GM21786 (cell line): ENCODE measurements at regions not wholly inside any gene's neighbourhood (a gene's known extent, or its start where the extent isn't known, plus 50 kb on each side); places are given as distances from the start of the nearest gene placed in this dataset.
"Not testable (repeated sequence)": the region's sequence is repeated elsewhere in the genome, so short reads cannot be mapped to it uniquely, and the experiment has no call there.

Source experiments
- ATAC-seq: cut with Tn5 transposase; IDR thresholded peaks from one replicate; pipeline ENCODE4 v1.9.1; 2021; ENCODE audit not compliant: unreplicated experiment

DNA sequence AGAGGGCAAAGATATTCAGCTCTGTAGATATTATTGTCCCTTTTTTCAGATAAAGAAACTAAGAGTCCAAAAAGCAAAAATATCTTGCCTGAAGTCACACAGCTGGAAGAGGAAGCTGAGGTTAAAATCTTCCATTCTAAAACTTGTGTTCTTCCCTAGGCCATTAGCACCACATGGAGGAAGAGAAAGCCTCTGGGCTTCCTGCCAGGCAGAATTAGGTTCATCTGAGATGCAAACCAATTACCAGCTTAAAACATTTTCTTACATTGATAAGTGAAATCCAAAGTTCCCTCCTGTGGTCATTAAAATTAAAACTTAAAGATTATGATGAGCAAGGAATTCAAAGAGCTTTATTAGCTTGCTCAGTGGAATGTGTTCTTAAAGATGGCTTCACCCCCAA is 235.3 kb upstream of the SETMAR start:
- no peak for ATAC-seq

DNA sequence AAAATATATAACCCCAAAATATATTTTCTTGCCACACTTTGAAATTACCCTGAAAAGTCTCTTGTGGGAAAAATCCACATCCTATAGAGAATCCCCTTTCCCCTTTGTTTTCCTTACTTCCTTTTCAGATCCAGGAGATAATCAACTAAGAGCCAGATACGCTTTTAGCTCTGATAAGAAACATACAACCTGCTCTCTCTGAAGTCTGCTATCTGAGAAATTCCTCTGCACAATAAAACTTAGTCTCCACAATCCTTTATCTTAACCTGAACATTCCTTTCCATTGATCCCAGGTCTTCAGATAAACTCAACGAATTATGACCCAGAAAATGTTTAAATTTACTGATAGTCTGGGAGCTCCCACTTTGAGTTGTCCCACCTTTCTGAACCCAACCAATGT is 233.4 kb upstream of the SETMAR start:
- ATAC-seq: no peak

DNA sequence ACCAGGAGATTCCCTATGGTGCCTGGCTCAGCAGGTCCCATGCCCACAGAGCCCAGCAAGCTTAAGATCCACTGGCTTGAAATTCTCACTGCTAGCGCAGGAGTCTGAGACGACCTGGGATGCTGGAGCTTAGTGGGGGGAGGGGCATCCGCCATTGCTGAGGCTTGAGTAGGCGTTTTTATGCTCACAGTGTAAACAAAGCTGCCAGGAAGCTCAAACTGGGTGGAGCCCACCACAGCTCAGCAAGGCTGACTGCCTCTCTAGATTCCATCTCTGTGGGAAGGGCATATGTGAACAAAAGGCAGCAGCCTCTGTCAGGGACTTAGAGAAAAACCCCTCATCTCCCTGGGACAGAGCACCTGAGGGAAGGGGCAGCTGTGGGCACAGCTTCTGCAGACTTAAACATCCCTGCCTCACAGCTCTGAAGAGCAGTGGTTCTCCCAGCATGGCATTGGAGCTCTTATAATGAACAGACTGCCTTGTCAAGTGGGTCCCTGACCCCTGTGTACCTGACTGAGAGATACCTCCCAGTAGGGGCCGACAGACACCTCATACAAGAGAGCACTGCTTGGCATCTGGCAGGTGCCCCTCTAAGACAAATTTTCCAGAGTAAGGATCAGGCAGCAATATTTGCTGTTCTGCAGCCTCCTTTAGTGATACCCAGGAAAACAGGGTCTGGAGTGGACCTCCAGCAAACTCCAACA is 231.5 kb upstream of the SETMAR start:
- ATAC-seq: no peak

DNA sequence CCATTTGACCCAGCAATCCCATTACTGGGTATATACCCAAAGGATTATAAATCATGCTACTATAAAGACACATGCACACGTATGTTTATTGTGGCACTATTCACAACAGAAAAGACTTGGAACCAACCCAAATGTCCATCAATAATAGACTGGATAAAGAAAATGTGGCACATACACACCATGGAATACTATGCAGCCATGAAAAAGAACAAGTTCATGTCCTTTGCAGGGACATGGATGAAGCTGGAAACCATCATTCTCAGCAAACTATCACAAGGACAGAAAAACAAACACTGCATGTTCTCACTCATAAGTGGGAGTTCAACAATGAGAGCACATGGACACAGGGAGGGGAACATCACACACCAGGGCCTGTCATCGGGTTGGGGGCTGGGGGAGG is 225.9 kb upstream of the SETMAR start:
- not testable (repeated sequence) for ATAC-seq

DNA sequence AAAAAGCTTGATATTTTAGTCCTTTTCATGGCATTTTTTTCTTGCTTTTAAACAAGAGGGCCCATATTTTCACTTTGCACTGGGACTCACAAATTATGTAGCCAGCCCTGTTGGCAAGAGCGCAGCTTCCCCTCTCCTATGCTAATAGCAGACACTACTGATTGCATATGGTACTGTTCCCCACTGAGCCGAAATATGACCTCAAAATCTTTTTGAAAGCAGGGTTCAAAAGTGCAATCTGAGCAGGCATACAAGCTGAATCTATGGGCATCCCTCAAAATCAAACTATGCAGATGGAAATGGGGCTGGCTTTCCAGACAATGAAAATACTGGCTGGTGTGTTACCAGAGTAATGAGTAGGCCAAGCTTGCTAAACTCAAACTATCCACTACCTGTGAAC is 225.2 kb upstream of the SETMAR start:
- ATAC-seq: no peak

DNA sequence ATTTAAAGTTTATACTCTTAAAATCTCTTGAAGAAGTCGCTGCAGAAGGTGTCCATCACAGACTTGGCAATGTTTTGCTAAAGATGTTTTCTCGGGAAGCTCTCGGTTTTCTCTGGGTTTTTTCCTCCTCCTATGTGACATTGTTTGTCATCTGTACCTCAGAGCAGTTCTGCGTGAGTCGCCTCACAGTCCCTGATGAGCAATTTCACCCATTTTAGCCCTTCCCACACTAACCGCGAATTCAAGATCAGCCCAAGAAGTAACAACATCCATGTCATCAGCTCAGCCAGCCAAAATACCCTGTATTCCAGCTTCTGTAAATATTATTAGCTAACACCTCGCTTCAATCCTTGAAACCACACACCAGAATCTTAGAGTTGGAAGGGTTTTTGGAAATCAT is 224.3 kb upstream of the SETMAR start:
- peak; percentile 50 for ATAC-seq

DNA sequence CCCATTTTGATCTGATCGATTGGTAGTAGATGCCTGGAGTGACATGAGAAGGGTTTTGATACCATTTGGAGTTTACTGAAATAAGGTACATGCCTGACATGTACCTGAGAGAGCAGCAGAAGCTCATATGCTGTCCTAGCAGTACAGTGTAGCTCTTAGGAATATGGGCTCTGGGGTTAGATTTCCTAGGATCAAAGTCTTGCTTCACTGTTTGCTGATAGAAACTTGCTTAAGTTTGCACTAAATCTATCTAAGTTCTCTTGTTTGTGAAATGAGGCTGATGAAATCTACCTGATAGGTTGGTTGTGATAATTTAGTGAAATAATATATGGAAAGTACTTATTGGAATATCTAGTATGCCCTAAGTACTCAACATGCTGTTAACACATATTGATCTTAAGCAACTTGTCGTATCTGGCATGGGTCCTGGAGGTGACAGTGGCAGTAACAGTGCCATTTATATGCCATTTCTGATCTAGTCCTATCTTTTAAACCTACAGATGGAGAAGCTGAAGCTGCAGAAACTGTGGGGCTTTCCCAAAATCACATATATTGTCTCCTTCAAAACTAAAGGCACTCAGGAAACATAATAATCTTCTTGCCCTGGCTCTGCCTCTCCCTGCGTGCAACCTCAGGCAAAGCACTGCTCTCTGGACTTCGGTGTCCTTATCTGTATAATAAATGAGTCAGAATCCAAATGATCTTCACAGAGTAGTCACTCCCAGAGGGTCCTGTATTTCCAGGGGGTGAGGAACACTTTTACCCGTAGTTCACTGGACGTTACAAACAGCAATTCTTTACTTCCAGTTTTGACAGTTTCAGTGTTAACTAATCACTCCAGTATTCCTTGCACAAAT is 223.6 kb upstream of the SETMAR start:
- peak; percentile 6 for ATAC-seq

DNA sequence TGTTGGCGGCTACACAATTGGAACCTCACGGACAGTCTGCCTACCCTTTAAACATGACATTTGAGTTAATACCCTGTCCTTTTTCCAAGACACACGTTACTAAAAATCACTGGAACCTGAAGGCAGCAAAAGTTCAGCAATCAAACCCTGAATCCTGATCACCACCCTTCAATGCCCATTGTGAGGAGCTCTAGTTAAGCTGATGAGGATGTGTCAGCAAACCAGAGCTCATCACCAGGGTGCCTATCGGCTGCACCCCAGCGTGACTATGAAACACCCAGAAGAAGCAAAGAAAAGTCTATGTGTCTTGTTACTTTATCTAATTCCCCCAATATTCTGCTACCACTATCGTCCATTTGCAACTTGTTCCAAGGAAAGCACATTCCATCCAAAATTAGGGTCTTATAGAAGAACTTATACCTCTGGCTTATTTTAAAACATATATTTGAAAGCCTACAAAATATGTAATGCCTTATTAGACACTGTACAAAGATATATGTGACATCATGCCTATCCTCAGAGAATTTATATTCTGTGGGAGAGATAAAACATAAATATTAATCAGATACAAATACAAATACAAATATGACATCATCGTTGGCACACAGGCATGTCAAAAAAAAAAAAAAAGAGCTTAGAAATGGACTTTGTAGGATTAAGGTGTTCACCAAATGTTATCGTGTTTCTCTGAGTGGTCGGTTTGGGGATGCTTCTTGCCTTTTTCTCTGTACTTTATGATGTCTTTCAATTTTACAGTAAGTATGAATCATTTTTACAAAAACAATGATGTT is 219.7 kb upstream of the SETMAR start:
- no peak for ATAC-seq

DNA sequence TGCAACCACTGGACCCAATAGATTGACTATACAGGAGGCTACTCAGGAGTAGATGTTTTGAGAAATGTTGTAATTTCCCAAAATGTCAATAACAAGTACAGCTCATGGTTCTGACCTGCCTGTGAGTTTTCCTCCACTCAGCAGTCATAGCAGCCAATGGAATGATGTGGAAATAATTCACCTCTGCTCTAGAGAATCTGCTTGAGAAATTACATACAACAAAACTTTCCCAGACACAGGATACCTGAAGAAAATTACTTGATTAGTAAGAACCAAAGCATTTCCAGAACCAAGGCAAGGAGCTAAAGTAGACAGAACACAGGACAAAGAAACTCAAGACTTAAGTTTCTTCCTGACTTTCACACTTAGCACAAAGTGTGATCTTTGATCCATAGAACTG is 218.9 kb upstream of the SETMAR start:
- ATAC-seq: no peak

DNA sequence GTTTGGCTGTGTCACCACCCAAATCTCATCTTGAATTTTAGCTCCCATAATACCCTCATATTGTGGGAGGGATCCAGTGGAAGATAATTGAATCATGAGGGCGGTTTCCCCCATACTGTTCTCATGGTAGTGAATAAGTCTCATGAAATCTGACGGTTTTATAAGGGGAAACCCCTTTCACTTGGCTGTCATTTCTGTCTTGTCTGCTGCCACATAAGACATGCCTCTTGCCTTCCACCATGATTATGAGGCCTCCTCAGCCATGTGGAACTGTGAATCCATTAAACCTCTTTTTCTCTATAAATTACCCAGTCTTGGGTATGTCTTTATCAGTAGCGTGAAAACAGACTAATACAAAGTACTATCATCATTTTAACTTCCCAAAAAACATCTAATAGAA is 216.5 kb upstream of the SETMAR start:
- ATAC-seq: not testable (repeated sequence)

DNA sequence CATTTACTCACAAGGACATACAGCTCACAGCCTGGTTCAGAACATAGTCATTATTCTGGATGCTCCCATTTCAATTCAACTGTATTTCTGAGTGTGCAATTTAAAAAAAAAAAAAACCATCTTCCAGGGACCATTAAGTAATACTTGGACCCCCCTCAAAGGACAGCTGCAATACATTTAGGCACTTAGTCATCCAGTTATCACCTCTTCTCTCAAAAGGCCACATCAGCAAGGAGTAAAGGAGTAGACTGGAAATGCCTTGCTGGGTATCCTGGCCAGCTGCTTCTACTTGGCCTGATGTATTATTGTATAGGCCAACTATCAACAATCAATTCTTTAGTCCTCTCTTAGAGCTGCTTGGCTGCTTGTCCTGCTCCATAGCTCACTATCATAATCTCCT is 211.4 kb upstream of the SETMAR start:
- ATAC-seq: no peak

DNA sequence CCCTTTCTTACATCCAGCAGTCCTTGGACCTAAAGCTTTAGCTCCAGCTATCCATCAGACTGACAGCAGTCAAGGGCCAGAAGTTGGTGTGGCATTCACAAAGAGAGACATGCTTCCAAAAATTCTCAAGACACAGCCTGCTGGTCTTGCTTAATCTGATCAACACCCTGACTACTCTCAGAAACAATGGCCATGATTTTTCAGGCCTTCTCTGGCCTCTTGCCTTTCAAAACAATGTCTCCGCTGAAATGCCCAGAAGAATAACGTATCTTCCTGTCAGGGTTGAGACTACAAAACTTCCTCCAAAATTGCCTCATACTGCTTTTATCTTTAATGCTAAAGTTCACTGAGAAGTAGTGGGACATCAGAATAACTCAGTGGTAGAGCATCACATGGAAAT is 205.4 kb upstream of the SETMAR start:
- ATAC-seq: no peak

DNA sequence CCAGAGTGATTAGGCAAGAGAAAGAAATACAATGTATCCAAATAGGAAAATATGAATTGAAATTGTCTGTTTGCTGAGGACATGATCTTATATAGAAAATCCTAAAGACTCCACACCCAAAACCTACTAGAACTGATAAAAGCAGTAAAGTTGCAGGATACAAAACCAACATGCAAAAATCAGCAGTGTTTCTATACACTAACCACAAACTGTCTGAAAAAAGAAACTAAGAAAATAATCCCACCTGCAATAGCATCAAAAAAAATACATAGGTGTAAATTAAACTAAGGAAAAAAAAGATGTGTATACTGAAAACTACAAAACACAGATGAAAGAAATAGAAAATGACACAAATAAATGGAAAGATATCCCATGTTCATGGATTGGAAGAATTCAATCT is 203.6 kb upstream of the SETMAR start:
- no peak for ATAC-seq

DNA sequence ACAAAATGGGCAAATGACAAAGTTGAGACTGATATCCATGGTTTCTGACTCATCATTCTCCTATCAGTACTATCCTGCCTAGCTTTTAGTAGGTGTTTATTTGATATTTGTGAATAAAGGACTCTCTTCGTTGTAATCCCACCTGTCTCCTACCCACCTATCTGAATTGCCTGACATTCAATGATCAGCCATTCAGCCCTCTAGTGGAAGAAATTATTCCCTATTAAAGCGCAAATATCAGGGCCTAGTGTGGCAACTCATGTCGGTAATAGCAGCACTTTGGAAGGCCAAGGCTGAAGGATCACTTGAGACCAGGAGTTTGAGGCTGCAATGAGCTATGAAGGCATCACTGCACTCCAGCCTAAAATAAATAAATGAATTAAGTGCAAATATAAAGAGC is 195.7 kb upstream of the SETMAR start:
- ATAC-seq: no peak

DNA sequence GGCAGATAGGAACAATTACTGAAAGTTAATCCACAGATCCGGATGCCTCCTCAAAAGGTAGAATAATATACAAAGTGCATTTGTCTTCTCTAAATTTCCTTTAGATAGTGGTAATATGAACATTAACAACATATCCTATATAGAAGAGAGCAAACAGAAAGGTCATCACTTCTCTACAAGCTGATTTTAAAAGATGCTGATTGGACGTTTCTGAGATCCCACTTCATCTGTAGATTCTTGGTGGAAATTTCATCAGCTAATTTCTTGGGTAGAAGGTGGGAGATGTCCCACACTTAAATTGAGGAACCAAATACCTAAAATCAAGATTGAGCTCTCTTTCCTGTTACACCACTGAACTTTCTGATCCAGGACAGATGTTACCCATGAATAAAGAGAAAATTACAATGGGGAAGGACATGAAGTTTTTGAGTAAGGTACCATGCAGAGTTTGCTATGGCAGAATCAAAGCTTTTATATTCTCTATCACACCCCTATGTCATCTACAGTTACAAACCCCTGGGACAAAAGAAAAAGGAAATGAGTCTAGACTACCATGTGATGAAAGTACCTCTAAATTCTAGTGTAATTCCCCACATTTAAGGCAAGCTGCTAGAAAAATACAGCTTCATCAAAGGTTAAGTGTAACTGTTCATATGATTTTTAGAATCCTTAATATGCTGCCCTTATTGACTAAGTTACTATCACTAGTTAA is 189.2 kb upstream of the SETMAR start:
- no peak for ATAC-seq

DNA sequence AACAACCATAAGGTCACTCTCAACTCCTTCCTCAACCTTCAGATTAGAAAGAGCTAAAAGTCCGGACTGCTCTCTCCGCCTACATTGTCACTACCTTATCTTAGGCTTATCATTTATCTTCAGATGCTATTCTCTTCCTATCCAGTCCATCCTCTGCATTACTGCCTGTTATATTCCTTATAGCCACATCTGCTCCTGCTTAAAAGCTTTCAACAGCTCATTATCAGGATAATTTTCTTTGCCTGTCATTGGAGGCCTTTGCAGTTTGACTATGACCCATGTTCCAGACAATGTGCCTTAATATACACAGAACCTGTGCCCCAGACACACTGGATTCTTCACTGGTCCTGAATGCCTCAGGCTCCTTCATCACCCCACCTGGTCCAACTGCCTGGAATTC is 184.1 kb upstream of the SETMAR start:
- ATAC-seq: no peak

DNA sequence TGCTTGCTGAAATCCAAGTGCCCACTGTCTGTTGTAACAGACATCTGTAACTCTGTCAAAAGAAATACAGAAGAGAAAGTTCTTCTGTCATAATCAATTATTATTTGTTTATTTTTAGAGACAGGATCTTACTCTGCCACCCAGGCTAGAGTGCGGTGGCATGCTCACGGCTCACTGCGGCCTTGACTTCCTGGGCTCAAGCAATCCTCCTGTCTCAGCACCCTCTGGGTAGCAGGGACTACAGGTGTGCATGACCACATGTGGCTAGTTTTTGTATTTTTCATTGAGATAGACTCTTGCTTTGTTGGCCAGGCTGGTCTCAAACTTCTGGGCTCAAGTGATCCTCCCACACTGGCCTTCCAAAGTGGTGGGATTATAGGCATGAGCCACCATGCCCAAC is 177.6 kb upstream of the SETMAR start:
- ATAC-seq: no peak

DNA sequence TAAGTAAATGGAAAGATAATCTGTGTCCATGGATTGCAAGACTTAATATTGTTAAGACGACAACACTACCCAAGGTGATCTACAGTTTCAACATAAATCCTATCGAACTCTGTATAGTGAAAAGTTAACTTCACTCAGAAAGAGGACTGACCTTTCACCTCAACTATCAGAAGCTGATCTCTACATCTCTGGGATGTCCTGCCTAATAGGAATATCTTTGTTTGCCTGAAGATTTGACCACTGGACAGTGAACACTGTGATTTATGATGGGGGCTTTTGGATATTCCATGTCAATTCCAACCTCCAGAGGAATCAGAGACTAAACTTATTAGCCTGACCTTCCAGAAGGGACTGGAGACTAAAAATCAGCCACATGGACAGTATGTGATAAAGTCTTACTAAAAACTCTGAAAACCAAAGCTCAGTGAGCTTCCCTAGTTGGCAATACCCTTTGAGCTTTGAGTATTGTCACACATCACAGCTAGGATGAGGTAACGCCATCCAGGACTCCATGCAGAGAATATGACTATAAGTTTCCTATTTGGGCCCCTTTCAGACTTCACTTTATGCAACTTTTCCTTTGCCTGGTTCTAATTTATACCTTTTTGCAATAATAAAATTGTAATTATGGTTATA is 164.9 kb upstream of the SETMAR start:
- no peak for ATAC-seq

DNA sequence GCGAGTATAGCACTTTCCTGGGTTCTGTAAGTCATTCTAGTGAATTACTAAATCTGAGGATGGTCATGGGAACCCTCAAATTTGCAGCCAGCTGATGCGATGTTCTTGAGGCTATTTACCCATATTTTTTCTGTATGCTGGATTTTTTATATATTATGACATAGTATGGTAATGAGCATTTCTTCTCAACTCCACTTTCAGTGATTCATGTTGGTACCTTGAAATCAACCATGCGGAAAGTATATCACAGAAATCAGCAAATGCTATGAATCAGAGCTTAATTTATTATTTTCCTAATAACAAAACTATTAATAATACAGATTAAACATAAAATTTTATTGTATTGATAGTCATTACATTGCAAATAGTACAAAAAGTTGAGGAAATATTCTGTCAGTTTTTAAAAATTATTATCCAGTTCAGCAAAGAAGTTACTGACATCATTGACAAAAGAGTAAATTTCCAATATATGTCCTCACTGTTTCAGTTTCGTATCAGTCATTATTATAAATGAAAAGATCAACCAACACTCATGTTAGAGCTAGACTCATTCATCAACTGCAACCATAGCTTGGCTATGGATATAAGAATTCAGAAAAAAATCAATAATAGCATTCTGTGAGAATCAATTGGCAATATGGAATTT is 164.3 kb upstream of the SETMAR start:
- no peak for ATAC-seq

DNA sequence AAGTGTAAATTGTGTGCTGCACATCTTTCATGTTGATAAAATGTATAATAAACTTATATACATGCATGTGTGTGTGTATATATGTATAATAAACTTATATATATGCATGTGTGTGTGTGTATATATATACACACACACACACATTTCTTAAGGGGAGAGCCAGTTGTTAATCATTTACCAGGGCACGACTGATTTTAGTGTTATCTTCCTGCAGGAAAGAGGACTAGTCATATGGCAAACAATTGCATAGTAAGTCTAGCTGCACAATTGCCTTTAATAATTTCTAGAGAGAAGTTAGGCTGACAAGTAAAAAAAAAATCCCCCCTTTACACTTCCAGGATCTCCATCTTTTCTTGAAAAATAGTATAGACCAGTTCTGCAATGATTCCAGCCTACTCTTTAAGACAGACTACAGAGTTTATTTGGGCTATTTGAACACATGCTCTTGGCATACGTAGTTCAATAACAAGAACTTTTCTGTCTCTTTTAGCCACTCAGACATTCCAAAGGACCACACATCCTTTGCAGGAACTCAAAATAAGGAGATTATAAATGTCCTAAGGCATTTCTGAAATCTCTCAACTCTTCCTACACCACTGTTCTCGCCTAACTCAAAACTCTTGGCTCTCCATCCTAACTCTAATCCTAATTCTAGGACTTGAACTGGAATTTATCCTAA is 163.6 kb upstream of the SETMAR start:
- ATAC-seq: no peak
